ENCODE measurements at regions not wholly inside any gene's neighbourhood (a gene's known extent, or its start where the extent isn't known, plus 50 kb on each side); places are given as distances from the start of the nearest gene placed in this dataset.

- DNase-seq = no peak
These were observed 97.6 kb downstream of the FAT3 start for GRCh38 chr11:92322225-92322624.

GRCh38 chr11:92324890-92325289 lies 100.3 kb downstream of the FAT3 start:
- no peak for DNase-seq

GRCh38 chr11:92325416-92325815 lies 100.8 kb downstream of the FAT3 start:
- DNase-seq = no peak

DNA sequence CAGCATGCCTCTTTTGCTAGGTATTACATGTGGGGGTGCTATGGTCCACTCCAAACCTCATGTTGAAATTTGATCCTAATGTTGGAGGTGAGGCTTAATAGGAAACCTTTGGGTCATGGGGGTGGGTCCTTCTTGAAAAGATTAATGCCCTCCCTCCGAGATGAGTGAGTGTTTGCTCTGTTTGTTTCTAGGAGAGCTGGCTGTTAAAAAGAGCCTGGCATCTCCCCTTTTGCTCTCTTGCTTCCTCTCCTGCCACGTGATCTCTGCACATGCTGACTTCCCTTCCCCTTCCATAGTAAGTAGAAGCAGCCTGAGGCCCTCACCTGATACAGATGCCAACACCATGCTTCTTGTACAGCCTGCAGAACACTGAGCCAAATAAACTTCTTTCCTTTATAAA lies 104.5 kb downstream of the FAT3 start:
- no peak for DNase-seq

GRCh38 chr11:92329646-92330045 lies 105.0 kb downstream of the FAT3 start:
- DNase-seq = no peak

DNA sequence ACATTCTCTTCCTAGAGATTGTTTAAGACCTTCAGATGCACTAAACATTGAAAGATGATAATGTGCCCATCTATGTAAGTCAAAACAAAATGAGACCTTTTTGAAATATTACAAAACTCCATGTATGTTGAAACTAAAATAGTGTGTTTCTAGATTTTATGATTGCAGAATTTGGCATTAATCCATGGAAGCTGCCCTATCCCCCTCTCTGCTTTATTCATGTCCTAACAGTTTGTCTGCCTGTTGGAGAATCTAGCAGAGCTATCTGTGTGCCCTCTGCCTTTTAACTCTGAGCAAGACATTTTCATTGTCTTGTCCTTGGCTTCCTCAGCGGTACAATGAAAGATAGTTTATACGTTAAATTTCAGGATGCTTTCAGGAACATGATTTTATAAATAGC lies 105.5 kb downstream of the FAT3 start:
- DNase-seq = no peak

DNA sequence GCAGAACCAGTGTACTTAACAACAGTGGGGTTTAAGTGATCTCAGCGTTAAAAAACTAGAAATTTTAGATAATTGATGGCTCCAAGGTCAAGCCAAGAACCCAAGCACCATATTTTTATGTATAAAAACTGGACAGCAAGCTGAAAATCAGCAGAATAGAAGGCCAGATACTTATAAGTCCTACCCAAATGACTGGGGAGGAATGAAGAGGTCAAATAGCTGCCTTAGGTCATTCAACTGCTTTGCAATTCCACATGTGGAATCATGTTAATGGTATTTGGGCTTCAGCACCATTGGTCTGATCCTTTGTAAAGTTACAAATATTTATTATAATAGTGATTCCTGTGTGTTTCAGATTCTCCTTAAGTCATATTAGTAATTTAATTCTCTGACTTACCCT lies 108.4 kb downstream of the FAT3 start:
- DNase-seq = no peak

GRCh38 chr11:92340839-92341238 lies 116.2 kb downstream of the FAT3 start:
- no peak for DNase-seq

GRCh38 chr11:92342034-92342720 lies 117.6 kb downstream of the FAT3 start:
- DNase-seq = no peak

DNA sequence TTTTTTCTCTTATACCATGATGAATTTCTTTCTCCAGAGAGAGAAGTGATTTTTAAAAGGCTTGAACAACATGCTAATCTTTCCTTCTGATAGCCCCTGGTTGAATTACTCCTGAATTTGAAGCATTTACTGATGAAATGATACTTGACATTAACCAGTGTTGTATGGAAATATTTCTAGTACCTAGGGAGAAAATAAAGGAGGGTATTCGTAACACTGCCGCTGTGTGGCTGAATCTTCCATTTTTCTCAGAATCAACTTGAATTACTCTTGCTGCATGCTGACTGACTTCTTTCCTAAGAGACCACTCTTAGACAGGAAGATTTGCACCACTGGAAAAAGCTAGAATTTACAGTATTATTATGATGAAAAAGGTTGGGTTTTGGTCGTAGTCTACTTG lies 118.3 kb downstream of the FAT3 start:
- DNase-seq = no peak

DNA sequence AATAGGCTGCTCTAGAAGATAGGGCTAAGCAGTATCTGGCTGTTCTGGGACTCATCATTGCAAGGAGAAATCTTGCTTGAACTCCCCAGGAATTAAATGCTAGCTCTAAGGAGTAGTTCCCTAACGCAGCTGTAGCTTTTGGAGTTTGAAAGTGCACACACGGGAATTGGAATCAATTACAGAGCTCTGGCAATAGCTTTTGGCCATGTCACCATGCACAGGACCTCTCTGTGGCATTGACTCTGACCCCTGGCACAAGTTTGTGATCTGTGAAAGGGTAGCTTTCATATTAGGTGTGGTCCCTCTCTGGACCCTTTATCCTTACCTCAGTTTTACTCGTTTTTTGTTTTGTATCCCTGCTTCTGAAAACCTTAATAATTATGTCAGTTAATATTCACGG lies 121.6 kb downstream of the FAT3 start:
- DNase-seq = no peak

- no peak for DNase-seq
These were observed 122.8 kb downstream of the FAT3 start for GRCh38 chr11:92347454-92347853.

DNA sequence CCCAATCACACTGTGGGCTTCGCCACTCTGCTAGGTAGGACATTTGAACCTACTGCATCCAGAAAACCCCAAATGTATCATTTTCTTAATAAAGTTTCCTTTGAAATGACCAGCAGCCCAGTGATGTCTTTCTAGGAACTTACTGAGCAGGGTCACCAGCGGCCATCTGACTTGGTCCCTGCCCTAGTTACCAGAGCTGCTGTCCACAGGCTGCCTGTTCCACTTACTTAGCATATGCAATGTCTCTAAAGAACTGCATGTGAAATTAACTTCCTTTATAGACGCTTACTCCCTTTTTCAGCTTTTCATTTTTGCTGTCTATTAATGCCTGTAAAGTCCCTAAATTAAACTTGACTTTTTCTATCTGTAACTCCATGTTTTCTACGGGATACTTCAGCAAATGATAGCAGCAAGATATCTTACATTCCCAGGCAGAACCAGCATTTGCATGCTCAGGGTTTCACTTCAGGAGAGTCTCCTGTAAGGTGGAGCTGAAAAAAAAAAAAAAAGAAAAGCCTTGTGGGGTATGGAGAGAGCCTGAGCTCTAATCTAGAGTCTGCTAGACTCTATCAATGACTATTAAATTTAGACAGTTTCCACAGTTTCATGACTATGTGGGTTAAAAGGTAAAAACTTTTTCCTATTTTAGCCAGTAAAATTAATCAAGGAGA lies 125.0 kb downstream of the FAT3 start:
- no peak for DNase-seq

DNA sequence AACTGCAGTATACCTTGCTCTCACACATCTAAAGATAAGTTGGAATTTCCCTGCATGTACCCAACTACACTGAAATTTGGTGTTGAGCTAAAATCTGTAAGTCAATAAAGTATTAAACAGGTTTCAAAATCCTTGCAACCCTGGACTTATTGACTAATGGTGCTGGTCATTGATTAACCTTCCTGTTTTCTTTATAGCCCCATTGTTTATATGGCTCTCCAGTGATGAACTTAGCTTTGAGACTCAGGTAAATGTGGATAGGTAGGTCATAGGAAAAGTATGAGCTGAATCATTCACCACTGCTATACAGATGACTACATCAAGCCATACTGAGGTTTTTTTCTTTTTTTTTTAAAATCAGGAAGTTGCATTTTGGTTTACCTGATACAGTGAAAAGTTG lies 132.7 kb downstream of the FAT3 start:
- no peak for DNase-seq

- DNase-seq = no peak
These were observed 133.2 kb downstream of the FAT3 start for GRCh38 chr11:92357841-92358240.

- DNase-seq = no peak
These were observed 136.9 kb downstream of the FAT3 start for GRCh38 chr11:92361551-92361950.

GRCh38 chr11:92362989-92363388 lies 138.4 kb downstream of the FAT3 start:
- DNase-seq = no peak

GRCh38 chr11:92364177-92364576 lies 139.6 kb downstream of the FAT3 start:
- DNase-seq = no peak

DNA sequence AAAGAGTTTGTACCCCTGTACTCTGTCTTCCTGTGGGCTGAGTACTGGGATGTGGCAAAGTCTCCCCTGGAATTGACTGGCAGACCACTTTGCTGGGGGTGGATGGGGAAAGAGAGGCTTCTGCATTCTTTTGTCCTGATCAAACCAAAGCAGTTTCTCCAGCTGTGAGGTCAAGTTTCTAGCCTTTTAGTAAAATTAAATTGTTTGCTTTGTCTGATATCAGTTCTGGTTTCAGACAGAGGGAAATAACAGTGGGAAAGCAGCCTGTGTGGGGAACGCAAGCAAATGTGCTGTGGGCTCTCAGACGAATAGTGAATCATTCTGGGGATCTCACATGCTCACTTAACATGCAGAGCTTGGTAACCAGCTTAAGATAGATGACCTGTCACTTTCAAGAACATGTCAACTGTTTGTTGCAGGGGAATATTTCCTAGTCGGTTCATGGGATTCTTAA lies 151.6 kb downstream of the FAT3 start:
- DNase-seq = no peak

GRCh38 chr11:92376680-92377079 lies 152.1 kb downstream of the FAT3 start:
- no peak for DNase-seq

- no peak for DNase-seq
These were observed 156.3 kb downstream of the FAT3 start for GRCh38 chr11:92380882-92381281.

DNA sequence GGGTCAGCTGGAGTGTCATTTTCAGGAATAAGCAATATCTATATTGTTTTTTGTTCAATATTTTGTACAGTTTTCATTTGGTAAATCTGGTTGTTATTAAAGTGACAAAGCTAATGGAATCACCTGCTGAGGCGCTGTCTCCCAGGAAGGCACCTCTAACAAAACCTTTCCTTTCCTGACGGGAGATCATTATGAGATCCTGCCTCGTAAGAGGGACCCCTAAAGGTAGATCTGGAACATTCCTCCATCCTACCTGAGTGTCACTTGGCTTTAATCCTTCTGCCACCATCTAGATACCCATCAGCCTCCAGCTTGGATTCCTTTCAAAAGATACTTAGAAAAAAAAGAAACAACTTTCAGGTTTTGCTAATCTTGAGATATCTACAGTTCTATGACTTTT lies 157.7 kb downstream of the FAT3 start:
- DNase-seq = no peak

DNA sequence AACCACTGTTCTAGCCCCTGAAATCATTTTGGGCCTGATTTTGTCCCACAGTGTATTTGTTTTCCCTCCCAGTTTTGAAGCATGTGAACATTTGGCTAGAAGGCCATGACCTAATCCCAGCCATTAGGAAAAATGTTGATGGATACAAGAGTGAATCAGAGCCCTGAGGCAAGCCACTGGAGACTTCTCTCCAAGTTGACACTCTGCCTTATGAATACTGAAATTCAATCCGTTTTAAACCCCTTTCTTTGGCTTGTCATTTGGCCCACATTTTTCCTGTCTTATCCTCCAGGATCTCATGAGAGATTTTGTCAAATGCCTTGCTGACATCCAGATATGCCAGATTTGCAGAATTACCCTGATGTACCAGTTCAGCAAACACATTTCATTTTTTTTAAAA lies 158.8 kb downstream of the FAT3 start:
- no peak for DNase-seq

DNA sequence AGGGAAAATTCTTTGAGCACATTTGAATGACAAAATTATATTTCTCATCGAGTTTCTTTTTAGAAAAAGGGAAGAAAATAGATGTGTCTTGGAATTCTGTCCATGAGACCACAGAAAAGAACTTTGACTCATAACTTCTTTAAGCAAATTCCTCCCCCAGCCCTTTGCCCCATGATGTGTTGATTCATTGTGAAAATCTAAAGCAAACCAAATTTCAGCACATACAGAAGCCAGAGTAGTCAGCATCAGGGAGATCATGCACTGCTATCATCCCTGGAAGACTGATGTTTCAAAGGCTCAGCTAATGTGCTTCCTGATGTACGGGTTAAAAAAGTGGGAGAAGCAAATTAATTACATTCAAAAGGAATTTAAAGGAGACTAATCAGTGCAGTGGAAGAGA lies 159.7 kb downstream of the FAT3 start:
- no peak for DNase-seq

DNA sequence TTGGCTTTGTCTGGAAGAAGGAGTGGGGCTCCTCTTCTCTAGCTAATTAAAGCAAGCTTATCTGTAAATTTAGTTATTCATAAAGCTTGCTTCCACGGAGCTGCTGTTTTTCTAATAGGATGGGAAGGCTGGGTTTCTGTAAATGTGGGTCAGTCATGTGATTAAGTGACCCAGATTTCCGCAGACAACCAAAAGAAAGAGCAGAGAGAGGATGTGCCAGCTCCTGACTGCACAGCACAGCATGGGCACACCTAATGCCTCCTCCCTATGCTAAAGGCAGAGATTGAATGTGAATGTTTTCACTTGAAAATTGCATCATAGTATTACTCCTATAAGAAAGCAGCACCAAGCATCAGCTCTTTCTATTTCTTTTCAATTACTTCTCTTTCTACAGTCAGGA lies 160.2 kb downstream of the FAT3 start:
- DNase-seq = no peak

Data from CD4-positive, alpha-beta T cell treated with Interleukin-21 for 1 hour (primary cell).